Muscle layer of colon (tissue), 2 donors: ENCODE measurements at regions not wholly inside any gene's neighbourhood (a gene's known extent, or its start where the extent isn't known, plus 50 kb on each side); places are given as distances from the start of the nearest gene placed in this dataset.

Experiments used
- H3K27ac ChIP-seq: one replicate; pipeline ENCODE4 v1.7.0; 2013; ENCODE audit warnings: low read depth, mild to moderate bottlenecking, low read length, moderate library complexity
- H3K27me3 ChIP-seq, 2 donors: one replicate each; pipeline ENCODE4 v1.7.0; 2013; ENCODE audit warnings: low read length in 2 of 2, mild to moderate bottlenecking in 2 of 2; ENCODE audit not compliant: insufficient read depth in 2 of 2, control insufficient read depth in 1 of 2
- H3K36me3 ChIP-seq: one replicate; pipeline ENCODE4 v1.7.0; 2013; ENCODE audit warnings: mild to moderate bottlenecking, low read length; ENCODE audit not compliant: insufficient read depth
- H3K4me1 ChIP-seq: one replicate; pipeline ENCODE4 v1.7.0; 2013; ENCODE audit warnings: mild to moderate bottlenecking, low read length; ENCODE audit not compliant: insufficient read depth
- H3K4me3 ChIP-seq, 2 donors: one replicate each; pipeline ENCODE4 v1.7.0; 2013; ENCODE audit warnings: low read length in 2 of 2, low read depth in 1 of 2, mild to moderate bottlenecking in 1 of 2, moderate library complexity in 1 of 2
- H3K9ac ChIP-seq: one replicate; pipeline ENCODE4 v1.7.0; 2013; ENCODE audit warnings: low read length
- H3K9me3 ChIP-seq: one replicate; pipeline ENCODE4 v1.7.0; 2013; ENCODE audit warnings: mild to moderate bottlenecking, low read length
- donor health status: abdominal sarcoma.
- donor health status: Adenocarcinoma of cecum.

- no peak overlapping the region for H3K27ac ChIP-seq
- H3K27me3 ChIP-seq, result no peaks in the 10 kb centered on the region
- no peak overlapping the region for H3K4me3 ChIP-seq
- H3K9ac ChIP-seq, result no peak overlapping the region
- H3K4me1 ChIP-seq, result no peaks in the 10 kb centered on the region
- H3K36me3 ChIP-seq, result no peaks in the 10 kb centered on the region
- no peaks in the 10 kb centered on the region for H3K9me3 ChIP-seq
Measured at GRCh38 chr18:41752826-41753225, 202.2 kb upstream of the PIK3C3 start.

GRCh38 chr18:41751652-41752051 is 203.4 kb upstream of the PIK3C3 start:
- Histone ChIP-seq H3K27ac (no peak overlapping the region), H3K9me3 (no peaks in the 10 kb centered on the region), H3K9ac (no peak overlapping the region), H3K36me3 (no peaks in the 10 kb centered on the region), H3K4me1 (no peaks in the 10 kb centered on the region), H3K4me3 (no peak overlapping the region), H3K27me3 (no peaks in the 10 kb centered on the region)

- Histone ChIP-seq H3K9ac (no peak overlapping the region), H3K4me1 (no peaks in the 10 kb centered on the region), H3K27me3 (no peaks in the 10 kb centered on the region), H3K4me3 (no peak overlapping the region), H3K36me3 (no peaks in the 10 kb centered on the region), H3K27ac (no peak overlapping the region), H3K9me3 (no peaks in the 10 kb centered on the region)
Measured at GRCh38 chr18:41751161-41751560, 203.9 kb upstream of the PIK3C3 start.

GRCh38 chr18:41747723-41748242 is 207.3 kb upstream of the PIK3C3 start:
- no peaks in the 10 kb centered on the region for H3K27me3 ChIP-seq
- H3K4me3 ChIP-seq, result no peak overlapping the region
- H3K9ac ChIP-seq, result no peak overlapping the region
- H3K9me3 ChIP-seq, result no peaks in the 10 kb centered on the region
- no peaks in the 10 kb centered on the region for H3K36me3 ChIP-seq
- H3K4me1 ChIP-seq, result no peaks in the 10 kb centered on the region
- H3K27ac ChIP-seq, result no peak overlapping the region

- Histone ChIP-seq H3K36me3 (no peaks in the 10 kb centered on the region), H3K4me3 (no peak overlapping the region), H3K9ac (no peak overlapping the region), H3K27ac (no peak overlapping the region), H3K9me3 (no peaks in the 10 kb centered on the region), H3K27me3 (no peaks in the 10 kb centered on the region), H3K4me1 (no peaks in the 10 kb centered on the region)
Measured at GRCh38 chr18:41745166-41746049, 209.6 kb upstream of the PIK3C3 start.

- H3K4me3 ChIP-seq, result no peak overlapping the region
- no peaks in the 10 kb centered on the region for H3K4me1 ChIP-seq
- no peak overlapping the region for H3K9ac ChIP-seq
- no peaks in the 10 kb centered on the region for H3K36me3 ChIP-seq
- no peaks in the 10 kb centered on the region for H3K9me3 ChIP-seq
- no peak overlapping the region for H3K27ac ChIP-seq
- H3K27me3 ChIP-seq, result no peaks in the 10 kb centered on the region
Measured at GRCh38 chr18:41744421-41745030, 210.5 kb upstream of the PIK3C3 start.

- Histone ChIP-seq H3K4me3 (no peak overlapping the region), H3K9me3 (no peaks in the 10 kb centered on the region), H3K27me3 (no peaks in the 10 kb centered on the region), H3K4me1 (no peaks in the 10 kb centered on the region), H3K36me3 (no peaks in the 10 kb centered on the region), H3K9ac (no peak overlapping the region), H3K27ac (no peak overlapping the region)
Measured at GRCh38 chr18:41737218-41737617, 217.8 kb upstream of the PIK3C3 start.

- Histone ChIP-seq H3K4me1 (no peaks in the 10 kb centered on the region), H3K27me3 (no peaks in the 10 kb centered on the region), H3K4me3 (no peak overlapping the region), H3K9me3 (no peaks in the 10 kb centered on the region), H3K9ac (no peak overlapping the region), H3K36me3 (no peaks in the 10 kb centered on the region), H3K27ac (no peak overlapping the region)
Measured at GRCh38 chr18:41734917-41735316, 220.1 kb upstream of the PIK3C3 start.

- Histone ChIP-seq H3K9ac (no peak overlapping the region), H3K4me1 (no peaks in the 10 kb centered on the region), H3K27ac (no peak overlapping the region), H3K27me3 (no peaks in the 10 kb centered on the region), H3K9me3 (no peaks in the 10 kb centered on the region), H3K4me3 (no peak overlapping the region), H3K36me3 (no peaks in the 10 kb centered on the region)
Measured at GRCh38 chr18:41732356-41732755, 222.7 kb upstream of the PIK3C3 start.

GRCh38 chr18:41731884-41732283 is 223.2 kb upstream of the PIK3C3 start:
- Histone ChIP-seq H3K27ac (no peak overlapping the region), H3K9me3 (no peaks in the 10 kb centered on the region), H3K27me3 (no peaks in the 10 kb centered on the region), H3K4me3 (no peak overlapping the region), H3K4me1 (no peaks in the 10 kb centered on the region), H3K9ac (no peak overlapping the region), H3K36me3 (no peaks in the 10 kb centered on the region)

- Histone ChIP-seq H3K4me1 (no peaks in the 10 kb centered on the region), H3K9ac (no peak overlapping the region), H3K27me3 (no peaks in the 10 kb centered on the region), H3K36me3 (no peaks in the 10 kb centered on the region), H3K4me3 (no peak overlapping the region), H3K27ac (no peak overlapping the region), H3K9me3 (no peaks in the 10 kb centered on the region)
Measured at GRCh38 chr18:41724195-41724594, 230.8 kb upstream of the PIK3C3 start.
